CD4-positive, alpha-beta memory T cell (primary cell): ENCODE measurements at regions not wholly inside any gene's neighbourhood (a gene's known extent, or its start where the extent isn't known, plus 50 kb on each side); places are given as distances from the start of the nearest gene placed in this dataset.

Source experiments
- CTCF ChIA-PET: fragments of 350-600 bp; sonication (Branson Sonifier 250); formaldehyde crosslinking; loops from one replicate; lab custom pipeline; 2021; ENCODE audit warnings: inconsistent platforms; ENCODE audit not compliant: partially characterized antibody; lab: Charles Lee
- POLR2A ChIA-PET: fragments of 350-600 bp; sonication (Branson Sonifier 250); formaldehyde crosslinking; loops from one replicate; lab custom pipeline; 2021; ENCODE audit not compliant: partially characterized antibody; lab: Charles Lee
- DNase-seq, 5 donors: peaks; one replicate each; pipeline versions ENCODE4 v3.0.0 to v3.0.0-alpha.2; 2020 to 2022; ENCODE audit warnings: mixed read lengths in 1 of 5
- H3K27ac ChIP-seq: one replicate; pipeline ENCODE4 v1.7.0; 2013; ENCODE audit warnings: low read depth, low read length
- H3K27me3 ChIP-seq: 2 replicates; pipeline ENCODE4 v1.7.0; 2013; ENCODE audit warnings: mild to moderate bottlenecking, low read length, moderate library complexity; ENCODE audit not compliant: insufficient read depth
- H3K36me3 ChIP-seq: 2 replicates; pipeline ENCODE4 v1.7.0; 2013; ENCODE audit warnings: mild to moderate bottlenecking, low read length, moderate library complexity; ENCODE audit not compliant: insufficient read depth
- H3K4me1 ChIP-seq: 2 replicates; pipeline ENCODE4 v1.7.0; 2013; ENCODE audit warnings: mild to moderate bottlenecking, low read length, moderate library complexity; ENCODE audit not compliant: insufficient read depth
- H3K4me3 ChIP-seq, 2 donors: one replicate each; pipeline ENCODE4 v1.7.0; 2013; ENCODE audit warnings: low read length in 2 of 2, mild to moderate bottlenecking in 1 of 2
- H3K9me3 ChIP-seq, 2 donors: one replicate each; pipeline ENCODE4 v1.7.0; 2013; ENCODE audit warnings: low read length in 2 of 2, control low read depth in 1 of 2; ENCODE audit not compliant: control insufficient read depth in 1 of 2
- H3K27ac Mint-ChIP-seq, 7 donors: one replicate each; pipeline ENCODE4 v1.8.0; 2020 to 2021; ENCODE audit warnings: mixed read lengths in 7 of 7, mild to moderate bottlenecking in 6 of 7, inconsistent platforms in 3 of 7, moderate library complexity in 3 of 7
- H3K27me3 Mint-ChIP-seq, 2 donors: one replicate each; pipeline ENCODE4 v1.8.0; 2020 to 2021; ENCODE audit warnings: mixed read lengths in 2 of 2
- H3K36me3 Mint-ChIP-seq, 2 donors: one replicate each; pipeline ENCODE4 v1.8.0; 2020 to 2021; ENCODE audit warnings: mixed read lengths in 2 of 2, inconsistent platforms in 1 of 2, mild to moderate bottlenecking in 1 of 2
- H3K4me1 Mint-ChIP-seq, 4 donors: one replicate each; pipeline ENCODE4 v1.8.0; 2020 to 2021; ENCODE audit warnings: mixed read lengths in 4 of 4, mild to moderate bottlenecking in 1 of 4
- H3K4me3 Mint-ChIP-seq, 8 donors: one replicate each; pipeline ENCODE4 v1.8.0; 2020 to 2021; ENCODE audit warnings: mixed read lengths in 8 of 8, mild to moderate bottlenecking in 7 of 8, moderate library complexity in 6 of 8, inconsistent platforms in 3 of 8
- H3K9me3 Mint-ChIP-seq, 8 donors: one replicate each; pipeline ENCODE4 v1.8.0; 2020 to 2021; ENCODE audit warnings: mixed read lengths in 8 of 8, mild to moderate bottlenecking in 5 of 8, inconsistent platforms in 3 of 8, moderate library complexity in 1 of 8
- intact Hi-C: fragments of 100-400 bp; cut with micrococcal nuclease; formaldehyde crosslinking; loops from one replicate; pipeline ENCODE4 v1.15.1; 2023

GRCh38 chr2:150023044-150023443, 435.5 kb upstream of the MMADHC start:
- intact Hi-C loops, result no loop called here

DNA sequence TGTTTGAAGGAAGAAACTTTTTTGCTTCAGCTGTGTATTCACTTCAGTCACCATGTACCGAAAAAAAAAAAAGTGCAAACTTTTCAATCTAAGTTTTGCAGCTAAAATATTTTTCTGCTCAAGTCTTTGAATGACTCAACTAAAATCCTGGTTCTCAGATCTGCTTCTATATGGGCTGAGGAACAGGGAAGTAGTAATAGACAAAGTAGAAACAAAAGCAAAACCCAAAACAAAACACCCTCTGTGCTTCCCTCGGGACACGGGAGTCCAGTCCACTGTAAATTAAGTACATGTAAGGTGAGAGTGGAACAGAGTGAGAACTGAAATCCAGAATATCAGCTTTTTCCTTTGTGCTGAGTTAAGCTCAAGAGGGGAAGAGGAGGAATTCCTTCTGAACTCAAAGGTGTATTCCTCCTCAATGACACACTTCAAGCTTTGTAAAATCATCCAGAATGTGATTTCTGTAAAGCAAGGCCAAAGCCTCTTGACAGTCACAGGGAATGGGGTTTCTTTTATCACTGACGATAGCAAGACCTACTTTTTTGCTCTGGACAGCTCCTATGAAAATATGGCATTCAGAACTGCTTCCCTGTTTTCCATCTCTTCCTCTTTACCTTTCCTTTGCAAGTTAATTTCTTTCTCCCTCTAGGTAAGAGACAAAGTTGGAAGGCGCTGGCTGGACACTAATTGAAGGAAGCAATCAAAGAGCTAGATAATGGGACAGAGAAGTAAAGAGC, 433.5 kb upstream of the MMADHC start:
- Histone ChIP-seq H3K27ac (no peak overlapping the region), H3K36me3 (no peaks in the 10 kb centered on the region), H3K4me3 (no peak overlapping the region), H3K4me1 (no peaks in the 10 kb centered on the region), H3K27me3 (no peaks in the 10 kb centered on the region), H3K9me3 (peaks cover 0 to under 1% of the 10 kb centered on the region in 2 donors)
- intact Hi-C loops, result no loop called here
- CTCF ChIA-PET, result no interaction called here
- Mint-ChIP-seq H3K9me3 (peaks cover 0 to 1% (median 0%) of the 10 kb centered on the region in 8 donors), H3K36me3 (no peaks in the 10 kb centered on the region), H3K27ac (no peak overlapping the region), H3K27me3 (no peaks in the 10 kb centered on the region), H3K4me3 (no peak overlapping the region), H3K4me1 (no peaks in the 10 kb centered on the region)
- POLR2A ChIA-PET, result no interaction called here
- no peak for DNase-seq

More at GRCh38 chr2:150023044-150023443, 435.5 kb upstream of the MMADHC start:
- ChIA-PET POLR2A (no interaction called here), CTCF (no interaction called here)
- H3K27ac Mint-ChIP-seq, result no peak overlapping the region
- H3K27ac ChIP-seq, result no peak overlapping the region
- no peak overlapping the region for H3K4me3 ChIP-seq
- no peaks in the 10 kb centered on the region for H3K36me3 Mint-ChIP-seq
- H3K27me3 Mint-ChIP-seq, result no peaks in the 10 kb centered on the region
- H3K9me3 Mint-ChIP-seq, result no peaks in the 10 kb centered on the region
- no peaks in the 10 kb centered on the region for H3K4me1 Mint-ChIP-seq
- no peaks in the 10 kb centered on the region for H3K4me1 ChIP-seq
- peaks cover 0 to 4% of the 10 kb centered on the region in 2 donors for H3K9me3 ChIP-seq
- H3K36me3 ChIP-seq, result no peaks in the 10 kb centered on the region
- H3K27me3 ChIP-seq, result no peaks in the 10 kb centered on the region
- no peak overlapping the region for H3K4me3 Mint-ChIP-seq
- peak in 1 of 5 donors; percentile 8 for DNase-seq

DNA sequence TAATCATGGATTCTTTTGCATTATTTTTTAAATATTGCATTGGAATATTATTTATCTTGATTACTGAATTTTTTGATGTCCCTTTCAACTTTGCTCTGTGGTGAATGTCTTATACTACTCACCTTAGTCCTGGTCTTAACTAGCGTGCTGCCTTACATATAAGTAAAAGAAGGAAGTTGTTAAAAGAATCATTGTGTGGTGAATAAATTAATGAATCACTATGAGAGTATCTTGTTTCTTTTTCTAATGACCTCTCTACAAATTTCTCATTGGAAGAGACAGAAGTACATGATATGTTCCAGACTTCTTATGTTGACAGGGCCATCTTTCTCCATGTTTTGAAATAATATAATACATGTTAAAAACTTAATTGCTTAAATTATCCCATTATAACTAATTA, 432.6 kb upstream of the MMADHC start:
- peaks cover 0 to 1% (median 0%) of the 10 kb centered on the region in 8 donors for H3K9me3 Mint-ChIP-seq
- no peaks in the 10 kb centered on the region for H3K27me3 ChIP-seq
- H3K27ac ChIP-seq, result no peak overlapping the region
- no peaks in the 10 kb centered on the region for H3K4me1 Mint-ChIP-seq
- no peak overlapping the region for H3K27ac Mint-ChIP-seq
- DNase-seq, result no peak
- ChIA-PET POLR2A (no interaction called here), CTCF (no interaction called here)
- H3K4me3 ChIP-seq, result no peak overlapping the region
- H3K9me3 ChIP-seq, result no peaks in the 10 kb centered on the region
- no peaks in the 10 kb centered on the region for H3K27me3 Mint-ChIP-seq
- H3K36me3 ChIP-seq, result no peaks in the 10 kb centered on the region
- H3K4me3 Mint-ChIP-seq, result no peak overlapping the region
- no peaks in the 10 kb centered on the region for H3K4me1 ChIP-seq
- intact Hi-C loops, result no loop called here
- H3K36me3 Mint-ChIP-seq, result no peaks in the 10 kb centered on the region

DNA sequence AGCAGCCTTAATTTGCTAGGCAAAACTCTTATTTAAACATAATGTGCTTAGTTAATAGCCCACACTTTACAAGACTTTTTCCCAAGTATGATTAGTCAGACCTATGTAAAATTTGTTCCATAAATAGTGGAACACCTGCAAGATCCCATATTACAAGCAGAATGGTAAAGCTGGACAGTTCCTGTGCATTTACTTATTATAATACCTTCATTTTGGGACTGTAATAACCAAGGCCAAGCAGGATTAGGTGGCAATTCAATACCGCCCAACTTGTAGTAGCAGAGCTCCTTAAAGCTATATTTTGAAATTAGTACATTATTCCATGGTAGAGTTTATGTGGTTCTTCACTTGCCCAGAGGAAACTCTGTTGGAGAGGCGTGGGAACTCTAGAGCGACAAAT, 431.5 kb upstream of the MMADHC start:
- H3K9me3 Mint-ChIP-seq, result peaks cover 0 to 1% (median 0%) of the 10 kb centered on the region in 8 donors
- intact Hi-C loops, result no loop called here

DNA sequence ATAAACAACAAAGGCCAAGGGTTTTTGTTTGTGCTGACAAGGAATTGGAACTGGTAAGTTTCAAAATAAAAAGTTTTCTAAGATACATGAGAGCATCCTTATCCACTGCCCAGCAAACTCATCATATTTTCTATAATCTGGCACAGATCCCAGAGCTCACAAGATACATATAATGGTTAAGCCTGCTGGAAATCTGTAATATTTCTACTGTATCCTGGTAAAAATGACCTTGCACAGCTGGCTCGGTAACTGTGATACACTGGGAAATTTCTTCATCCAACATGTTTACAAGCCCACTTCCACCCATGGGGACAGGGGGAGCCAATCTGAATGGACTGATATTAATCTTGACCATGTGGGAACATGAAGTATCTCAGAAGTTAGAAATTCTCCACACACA, 425.4 kb upstream of the MMADHC start:
- DNase-seq, result no peak
- H3K9me3 ChIP-seq, result no peaks in the 10 kb centered on the region
- ChIA-PET CTCF (no interaction called here), POLR2A (no interaction called here)
- intact Hi-C loops, result no loop called here
- Mint-ChIP-seq H3K9me3 (peaks cover 0 to 3% (median 0%) of the 10 kb centered on the region in 8 donors), H3K4me1 (no peaks in the 10 kb centered on the region), H3K4me3 (no peak overlapping the region), H3K27ac (no peak overlapping the region), H3K27me3 (no peaks in the 10 kb centered on the region), H3K36me3 (no peaks in the 10 kb centered on the region)
- H3K27me3 ChIP-seq, result no peaks in the 10 kb centered on the region
- no peaks in the 10 kb centered on the region for H3K36me3 ChIP-seq
- no peaks in the 10 kb centered on the region for H3K4me1 ChIP-seq
- H3K4me3 ChIP-seq, result no peak overlapping the region
- H3K27ac ChIP-seq, result no peak overlapping the region

More for the DNA sequence above, 431.5 kb upstream of the MMADHC start:
- no peak overlapping the region for H3K4me3 ChIP-seq
- H3K9me3 ChIP-seq, result no peaks in the 10 kb centered on the region
- Mint-ChIP-seq H3K4me3 (no peak overlapping the region), H3K36me3 (no peaks in the 10 kb centered on the region), H3K4me1 (no peaks in the 10 kb centered on the region), H3K27me3 (no peaks in the 10 kb centered on the region), H3K27ac (no peak overlapping the region)
- ChIA-PET CTCF (no interaction called here), POLR2A (no interaction called here)
- no peak overlapping the region for H3K27ac ChIP-seq
- H3K27me3 ChIP-seq, result no peaks in the 10 kb centered on the region
- no peak for DNase-seq
- no peaks in the 10 kb centered on the region for H3K36me3 ChIP-seq
- H3K4me1 ChIP-seq, result no peaks in the 10 kb centered on the region

DNA sequence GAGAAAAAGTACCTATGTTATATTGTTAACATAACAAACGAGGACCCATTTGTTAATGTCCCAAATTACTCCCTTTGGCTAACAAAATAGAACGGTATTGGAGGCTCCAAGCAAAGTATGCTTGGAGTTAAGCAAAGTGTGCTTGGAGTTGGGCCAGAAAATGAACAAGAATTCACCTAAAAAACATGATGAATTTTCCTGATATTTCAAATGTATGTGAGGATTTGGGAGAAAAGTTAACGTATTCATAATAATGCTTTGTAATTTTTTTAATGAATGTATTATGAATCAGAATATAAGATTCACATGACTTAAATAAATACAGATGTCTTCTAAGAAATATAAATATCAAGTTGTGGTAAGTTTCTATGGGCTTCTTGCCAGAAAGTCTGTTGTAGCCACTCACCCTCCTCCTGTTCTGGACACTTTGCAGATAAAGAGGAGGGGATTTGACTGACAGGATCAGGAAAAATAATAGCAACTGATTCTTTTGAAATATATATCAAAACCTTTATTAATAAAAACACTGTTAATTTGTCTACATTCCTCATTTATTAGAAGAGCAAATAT, 423.7 kb upstream of the MMADHC start:
- intact Hi-C loops, result no loop called here
- Mint-ChIP-seq H3K4me3 (no peak overlapping the region), H3K27me3 (no peaks in the 10 kb centered on the region), H3K27ac (no peak overlapping the region), H3K9me3 (peaks cover 0 to 3% (median 0%) of the 10 kb centered on the region in 8 donors), H3K4me1 (no peaks in the 10 kb centered on the region), H3K36me3 (no peaks in the 10 kb centered on the region)
- Histone ChIP-seq H3K27me3 (no peaks in the 10 kb centered on the region), H3K27ac (no peak overlapping the region), H3K9me3 (no peaks in the 10 kb centered on the region), H3K4me1 (no peaks in the 10 kb centered on the region), H3K4me3 (no peak overlapping the region), H3K36me3 (no peaks in the 10 kb centered on the region)
- no peak for DNase-seq
- POLR2A ChIA-PET, result no interaction called here
- CTCF ChIA-PET, result no interaction called here

DNA sequence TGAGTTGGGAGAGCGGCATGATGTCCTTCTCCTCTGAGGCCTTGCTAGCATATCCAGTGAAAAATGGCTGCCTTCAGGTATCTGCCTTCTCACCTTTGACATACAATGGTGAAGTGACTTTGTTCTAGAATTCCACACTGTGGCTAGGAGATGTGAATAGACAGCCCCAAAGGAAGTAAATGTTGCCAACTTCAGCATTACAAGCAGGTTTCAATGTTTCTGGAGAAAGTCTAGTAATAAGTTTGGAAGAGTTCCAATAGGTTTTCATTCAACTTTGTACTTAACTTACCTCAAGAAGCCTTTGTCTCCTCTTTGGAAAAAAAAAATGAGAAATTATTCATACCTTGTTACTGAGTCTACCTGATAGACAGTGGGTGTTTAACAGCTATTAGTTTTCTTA, 421.3 kb upstream of the MMADHC start:
- no peaks in the 10 kb centered on the region for H3K9me3 ChIP-seq
- no peaks in the 10 kb centered on the region for H3K4me1 ChIP-seq
- no peaks in the 10 kb centered on the region for H3K36me3 ChIP-seq
- ChIA-PET POLR2A (no interaction called here), CTCF (no interaction called here)
- Mint-ChIP-seq H3K4me3 (no peak overlapping the region), H3K4me1 (no peaks in the 10 kb centered on the region), H3K9me3 (peaks cover 0 to 3% (median 0%) of the 10 kb centered on the region in 8 donors), H3K27ac (no peak overlapping the region), H3K27me3 (no peaks in the 10 kb centered on the region), H3K36me3 (no peaks in the 10 kb centered on the region)
- no peak overlapping the region for H3K27ac ChIP-seq
- intact Hi-C loops, result no loop called here
- DNase-seq, result no peak
- H3K27me3 ChIP-seq, result no peaks in the 10 kb centered on the region
- H3K4me3 ChIP-seq, result no peak overlapping the region
